Tibial nerve (tissue), 4 donors: ENCODE measurements at regions not wholly inside any gene's neighbourhood (a gene's known extent, or its start where the extent isn't known, plus 50 kb on each side); places are given as distances from the start of the nearest gene placed in this dataset.

Experiments
- EP300 ChIP-seq, 2 donors: sonication (generic); formaldehyde crosslinking; IDR thresholded peaks; one replicate each; pipeline ENCODE4 v1.6.1; 2017; ENCODE audit warnings: antibody characterized with exemption in 2 of 2, mild to moderate bottlenecking in 1 of 2
- POLR2A ChIP-seq, 2 donors: fragments of 450-650 bp; IDR thresholded peaks; one replicate each; pipeline ENCODE4 v1.6.1; 2017; ENCODE audit warnings: antibody characterized with exemption in 2 of 2, mild to moderate bottlenecking in 2 of 2, moderate library complexity in 2 of 2
- TF ChIP-seq, protein P1 (sequence below), 5 experiments: fragments of 200-600 bp in 3 of 5; fragments of 450-650 bp in 2 of 5; sonication (generic) in 3 of 5; IDR thresholded peaks; one replicate each; pipeline ENCODE4 v1.5.1; 2016 to 2019; ENCODE audit warnings: antibody characterized with exemption in 5 of 5, mild to moderate bottlenecking in 3 of 5, moderate library complexity in 2 of 5

GRCh38 chr14:104392396-104393198, 187.0 kb upstream of the C14orf180 start:
- TF ChIP-seq, protein P1, sequence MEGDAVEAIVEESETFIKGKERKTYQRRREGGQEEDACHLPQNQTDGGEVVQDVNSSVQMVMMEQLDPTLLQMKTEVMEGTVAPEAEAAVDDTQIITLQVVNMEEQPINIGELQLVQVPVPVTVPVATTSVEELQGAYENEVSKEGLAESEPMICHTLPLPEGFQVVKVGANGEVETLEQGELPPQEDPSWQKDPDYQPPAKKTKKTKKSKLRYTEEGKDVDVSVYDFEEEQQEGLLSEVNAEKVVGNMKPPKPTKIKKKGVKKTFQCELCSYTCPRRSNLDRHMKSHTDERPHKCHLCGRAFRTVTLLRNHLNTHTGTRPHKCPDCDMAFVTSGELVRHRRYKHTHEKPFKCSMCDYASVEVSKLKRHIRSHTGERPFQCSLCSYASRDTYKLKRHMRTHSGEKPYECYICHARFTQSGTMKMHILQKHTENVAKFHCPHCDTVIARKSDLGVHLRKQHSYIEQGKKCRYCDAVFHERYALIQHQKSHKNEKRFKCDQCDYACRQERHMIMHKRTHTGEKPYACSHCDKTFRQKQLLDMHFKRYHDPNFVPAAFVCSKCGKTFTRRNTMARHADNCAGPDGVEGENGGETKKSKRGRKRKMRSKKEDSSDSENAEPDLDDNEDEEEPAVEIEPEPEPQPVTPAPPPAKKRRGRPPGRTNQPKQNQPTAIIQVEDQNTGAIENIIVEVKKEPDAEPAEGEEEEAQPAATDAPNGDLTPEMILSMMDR (IDR thresholded peaks at IDR 0.05): no peak
- TF ChIP-seq POLR2A (IDR thresholded peaks at IDR 0.05) (no peak), EP300 (IDR thresholded peaks at IDR 0.05) (no peak)
